ENCODE measurements at regions not wholly inside any gene's neighbourhood (a gene's known extent, or its start where the extent isn't known, plus 50 kb on each side); places are given as distances from the start of the nearest gene placed in this dataset.
"Not testable (repeated sequence)": the region's sequence is repeated elsewhere in the genome, so short reads cannot be mapped to it uniquely, and the experiment has no call there.

DNA sequence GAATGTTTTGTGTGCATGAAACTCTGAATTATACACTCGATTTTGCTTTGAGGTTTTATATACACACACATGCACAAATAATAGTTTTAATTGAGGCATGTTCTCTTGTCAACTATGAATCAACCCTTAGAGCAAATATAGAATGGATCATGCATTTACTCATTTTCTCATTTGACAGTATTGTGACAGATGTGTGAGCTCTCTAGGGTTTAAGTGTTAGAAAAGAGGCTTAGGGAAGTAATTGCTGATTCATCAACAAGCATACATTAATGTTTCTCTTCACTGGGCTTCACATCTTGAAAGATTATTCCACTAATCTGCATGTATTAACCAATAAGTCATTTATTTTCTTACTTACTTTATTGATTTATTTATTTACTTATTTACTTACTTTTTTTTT lies 1356.8 kb upstream of the ACO1 start:
- DNase-seq (ENCODE audit: low read depth): no peak
- H3K4me3 ChIP-seq (ENCODE audit: low read depth, low read length): no peak overlapping the region
- TF ChIP-seq, protein P1, sequence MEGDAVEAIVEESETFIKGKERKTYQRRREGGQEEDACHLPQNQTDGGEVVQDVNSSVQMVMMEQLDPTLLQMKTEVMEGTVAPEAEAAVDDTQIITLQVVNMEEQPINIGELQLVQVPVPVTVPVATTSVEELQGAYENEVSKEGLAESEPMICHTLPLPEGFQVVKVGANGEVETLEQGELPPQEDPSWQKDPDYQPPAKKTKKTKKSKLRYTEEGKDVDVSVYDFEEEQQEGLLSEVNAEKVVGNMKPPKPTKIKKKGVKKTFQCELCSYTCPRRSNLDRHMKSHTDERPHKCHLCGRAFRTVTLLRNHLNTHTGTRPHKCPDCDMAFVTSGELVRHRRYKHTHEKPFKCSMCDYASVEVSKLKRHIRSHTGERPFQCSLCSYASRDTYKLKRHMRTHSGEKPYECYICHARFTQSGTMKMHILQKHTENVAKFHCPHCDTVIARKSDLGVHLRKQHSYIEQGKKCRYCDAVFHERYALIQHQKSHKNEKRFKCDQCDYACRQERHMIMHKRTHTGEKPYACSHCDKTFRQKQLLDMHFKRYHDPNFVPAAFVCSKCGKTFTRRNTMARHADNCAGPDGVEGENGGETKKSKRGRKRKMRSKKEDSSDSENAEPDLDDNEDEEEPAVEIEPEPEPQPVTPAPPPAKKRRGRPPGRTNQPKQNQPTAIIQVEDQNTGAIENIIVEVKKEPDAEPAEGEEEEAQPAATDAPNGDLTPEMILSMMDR (conservative IDR thresholded peaks at IDR 0.05; ENCODE audit: low read depth, low read length): no peak

DNA sequence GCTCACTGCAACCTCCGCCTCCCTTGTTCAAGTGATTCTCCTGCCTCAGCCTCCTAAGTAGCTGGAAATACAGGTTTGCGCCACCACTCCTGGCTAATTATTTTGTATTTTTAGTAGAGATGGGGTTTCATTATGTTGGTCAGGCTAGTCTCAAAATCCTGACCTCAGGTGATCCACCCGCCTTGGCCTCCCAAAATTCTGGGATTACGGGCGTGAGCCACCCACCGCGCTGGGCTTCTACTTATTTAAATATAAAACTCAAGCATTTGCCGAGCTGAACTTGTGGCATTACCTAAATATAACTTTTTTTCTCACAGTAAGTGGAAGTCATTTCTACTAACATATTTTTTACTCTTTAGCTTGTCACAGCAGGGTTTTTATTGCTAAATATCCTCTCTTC lies 1356.3 kb upstream of the ACO1 start:
- H3K4me3 ChIP-seq (ENCODE audit: low read depth, low read length): no peak overlapping the region
- TF ChIP-seq, protein P1 (conservative IDR thresholded peaks at IDR 0.05; ENCODE audit: low read depth, low read length): no peak
- no peak for DNase-seq (ENCODE audit: low read depth)

DNA sequence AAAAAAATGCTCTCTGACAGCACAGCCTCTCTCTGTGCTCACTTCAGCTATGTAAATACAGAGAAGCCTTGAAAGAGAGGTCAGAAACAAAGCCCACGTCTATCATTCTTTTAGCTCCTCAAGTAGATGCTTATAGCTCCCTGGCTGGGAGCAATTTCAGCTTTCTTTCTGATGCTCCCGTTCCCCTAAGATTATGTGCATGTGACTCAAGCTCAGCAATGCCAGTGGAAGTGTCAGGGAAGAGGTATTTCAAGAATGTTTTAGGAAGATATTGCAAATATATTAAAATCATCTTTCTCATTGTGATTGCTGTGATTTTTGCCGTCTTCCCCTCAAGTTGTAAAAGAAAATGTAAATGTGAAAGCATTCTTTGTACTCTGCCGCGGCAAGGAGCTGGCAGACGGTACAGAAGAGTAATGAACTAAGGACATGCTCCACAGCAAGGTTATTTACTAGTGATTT lies 1353.7 kb upstream of the ACO1 start:
- peak overlapping the region; percentile 30 for H3K4me3 ChIP-seq (ENCODE audit: low read depth, low read length)
- DNase-seq (ENCODE audit: low read depth): peak; percentile 86
- TF ChIP-seq, protein P1 (conservative IDR thresholded peaks at IDR 0.05; ENCODE audit: low read depth, low read length): no peak

DNA sequence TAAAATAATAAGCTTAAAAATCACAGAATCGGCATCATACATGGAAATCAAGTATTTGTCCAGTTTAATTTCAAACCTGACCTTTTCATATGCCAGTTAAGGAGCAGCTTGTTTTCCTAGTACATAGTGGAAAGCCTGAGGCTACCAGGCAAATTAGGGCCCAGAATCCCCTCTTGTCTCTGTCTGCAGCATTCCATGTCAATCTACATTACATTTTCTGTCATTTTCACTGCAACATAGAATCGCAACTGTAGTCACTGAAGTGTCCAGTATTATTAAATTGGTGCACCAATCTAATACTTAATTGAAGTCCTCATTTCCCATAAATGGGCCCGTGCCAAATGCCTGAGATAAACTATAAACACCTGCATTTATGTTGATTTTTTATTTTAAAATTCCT lies 1352.2 kb upstream of the ACO1 start:
- no peak for DNase-seq (ENCODE audit: low read depth)
- no peak overlapping the region for H3K4me3 ChIP-seq (ENCODE audit: low read depth, low read length)
- TF ChIP-seq, protein P1 (conservative IDR thresholded peaks at IDR 0.05; ENCODE audit: low read depth, low read length): no peak

DNA sequence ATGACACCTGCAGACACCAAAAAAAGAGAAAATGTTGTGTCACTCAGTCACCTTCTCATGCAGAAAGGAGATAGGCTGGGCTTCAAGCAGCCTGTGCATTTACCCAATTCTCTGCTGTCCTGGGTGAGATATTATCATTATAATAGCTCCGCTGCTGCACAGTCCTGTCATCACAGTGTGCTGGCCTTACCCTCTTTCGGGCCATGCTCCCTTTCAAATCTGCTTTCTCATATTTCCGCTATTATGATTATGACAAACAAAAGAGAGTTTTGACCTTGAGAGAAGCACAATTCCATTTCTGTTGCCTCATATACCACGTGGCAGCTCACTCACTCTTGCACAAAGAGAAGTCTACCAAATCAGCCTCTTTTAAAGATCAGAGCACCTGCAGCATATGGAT lies 1350.1 kb upstream of the ACO1 start:
- peak; percentile 41 for DNase-seq (ENCODE audit: low read depth)
- H3K4me3 ChIP-seq (ENCODE audit: low read depth, low read length): no peak overlapping the region
- TF ChIP-seq, protein P1 (conservative IDR thresholded peaks at IDR 0.05; ENCODE audit: low read depth, low read length): no peak

DNA sequence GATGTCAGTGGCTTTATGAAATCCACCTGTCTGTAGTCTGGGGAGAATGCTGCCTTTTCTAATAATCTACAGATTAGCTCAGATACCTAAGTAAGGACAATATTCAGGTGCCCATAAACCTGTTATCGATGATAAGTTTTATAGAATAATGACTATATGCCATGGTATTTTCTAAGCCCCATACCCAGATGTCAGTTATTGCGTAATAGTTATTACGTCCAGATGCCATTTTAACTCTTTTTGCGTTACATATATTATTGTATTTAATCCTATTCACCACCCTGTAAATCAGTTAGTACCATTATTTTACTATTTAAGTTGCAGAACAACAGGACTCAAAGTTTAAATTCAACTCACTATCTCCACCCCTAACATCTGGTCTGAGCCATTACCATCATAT lies 1343.9 kb upstream of the ACO1 start:
- no peak overlapping the region for H3K4me3 ChIP-seq (ENCODE audit: low read depth, low read length)
- no peak for DNase-seq (ENCODE audit: low read depth)
- TF ChIP-seq, protein P1 (conservative IDR thresholded peaks at IDR 0.05; ENCODE audit: low read depth, low read length): no peak

DNA sequence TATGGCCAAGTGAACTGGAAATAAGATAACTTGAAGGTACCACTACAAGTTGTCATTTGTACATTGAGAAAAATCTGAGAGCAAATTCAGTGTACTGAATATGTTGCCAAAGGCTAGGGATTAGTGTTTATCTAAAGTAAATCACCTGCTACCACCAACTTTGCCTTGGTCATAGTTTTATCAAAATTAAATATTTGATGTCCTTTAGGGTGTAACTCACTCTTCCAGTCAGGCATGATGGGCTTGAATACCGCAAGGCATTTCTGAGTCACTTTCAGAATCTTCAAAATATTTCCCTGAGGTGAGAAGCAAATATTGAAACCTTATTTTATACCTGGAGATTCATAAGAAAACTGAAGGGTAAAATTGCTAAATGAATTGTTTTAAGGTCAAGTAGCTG lies 1338.6 kb upstream of the ACO1 start:
- TF ChIP-seq, protein P1 (conservative IDR thresholded peaks at IDR 0.05; ENCODE audit: low read depth, low read length): no peak
- no peak for DNase-seq (ENCODE audit: low read depth)
- no peak overlapping the region for H3K4me3 ChIP-seq (ENCODE audit: low read depth, low read length)

DNA sequence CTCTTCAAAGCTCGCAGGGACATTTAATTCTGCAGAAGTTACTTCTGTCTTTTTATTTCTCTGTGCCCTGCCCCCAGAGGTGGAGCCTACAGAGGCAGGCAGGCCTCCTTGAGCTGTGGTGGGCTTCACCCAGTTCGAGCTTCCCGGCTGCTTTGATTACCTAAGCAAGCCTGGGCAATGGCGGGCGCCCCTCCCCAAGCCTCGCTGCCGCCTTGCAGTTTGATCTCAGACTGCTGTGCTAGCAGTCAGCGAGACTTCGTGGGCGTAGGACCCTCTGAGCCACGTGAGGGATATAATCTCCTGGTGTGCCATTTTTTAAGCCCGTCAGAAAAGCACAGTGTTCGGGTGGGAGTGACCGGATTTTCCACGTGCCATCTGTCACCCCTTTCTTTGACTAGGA lies 1322.9 kb upstream of the ACO1 start:
- not testable (repeated sequence) for H3K4me3 ChIP-seq (ENCODE audit: low read depth, low read length); DNase-seq (ENCODE audit: low read depth)

All from choroid plexus epithelial cell (primary cell).